ENCODE measurements at regions not wholly inside any gene's neighbourhood (a gene's known extent, or its start where the extent isn't known, plus 50 kb on each side); places are given as distances from the start of the nearest gene placed in this dataset.

- no peak for TF ChIP-seq RAD21 (CRISPR knock-in tag; IDR thresholded peaks at IDR 0.05)
- TF ChIP-seq ATF6 (CRISPR knock-in tag; conservative IDR thresholded peaks at IDR 0.05): 0 out of 2 replicates have a peak, but pooled peaks have one; percentile 52
- peak; percentile 64 for TF ChIP-seq ZMYM4 (CRISPR knock-in tag; IDR thresholded peaks at IDR 0.05)
- TF ChIP-seq TFAP4 (IDR thresholded peaks at IDR 0.05; ENCODE audit: borderline replicate concordance, low read depth): peak; percentile 62; the same call in 1 of the 2 replicates
- 0 out of 2 replicates have a peak, but pooled peaks have one; percentile 24 for TF ChIP-seq POLR2AphosphoS5 (IDR thresholded peaks at IDR 0.05; ENCODE audit: low read depth, low read length)
- peak; percentile 31; the same call in 1 of the 2 replicates for TF ChIP-seq ZSCAN29 (CRISPR knock-in tag; conservative IDR thresholded peaks at IDR 0.05)
- 0 out of 2 replicates have a peak, but pooled peaks have one; percentile 57 for TF ChIP-seq ISX (CRISPR knock-in tag; conservative IDR thresholded peaks at IDR 0.05)
- TF ChIP-seq ZNF770 (CRISPR knock-in tag; IDR thresholded peaks at IDR 0.05): peak; percentile 71
- TF ChIP-seq TOPORS (CRISPR knock-in tag; IDR thresholded peaks at IDR 0.05): no peak
- peak; percentile 92; the same call in 1 of the 2 replicates for TF ChIP-seq SP140L (CRISPR knock-in tag; IDR thresholded peaks at IDR 0.05; ENCODE audit: borderline replicate concordance)
- peak; percentile 42; the same call in 1 of the 2 replicates for TF ChIP-seq RELA (CRISPR knock-in tag; IDR thresholded peaks at IDR 0.05)
- TF ChIP-seq KLF11 (CRISPR knock-in tag; IDR thresholded peaks at IDR 0.05): peak; percentile 89
- peak; percentile 62; the same call in 1 of the 2 replicates for TF ChIP-seq ZSCAN5A (CRISPR knock-in tag; IDR thresholded peaks at IDR 0.05; ENCODE audit: borderline replicate concordance)
- no peak for TF ChIP-seq CENPT (CRISPR knock-in tag; IDR thresholded peaks at IDR 0.05; ENCODE audit: low read depth)
- no peak for TF ChIP-seq ZNF577 (CRISPR knock-in tag; IDR thresholded peaks at IDR 0.05; ENCODE audit: borderline replicate concordance, low read depth)
- peak; percentile 54 for TF ChIP-seq HNF1B (CRISPR knock-in tag; IDR thresholded peaks at IDR 0.05)
- TF ChIP-seq YEATS4 (CRISPR knock-in tag; IDR thresholded peaks at IDR 0.05; ENCODE audit: borderline replicate concordance): peak; percentile 63; the same call in 1 of the 2 replicates
- peak; percentile 14; the same call in 1 of the 2 replicates for TF ChIP-seq GFI1 (CRISPR knock-in tag; IDR thresholded peaks at IDR 0.05; ENCODE audit: borderline replicate concordance)
- 0 out of 2 replicates have a peak, but pooled peaks have one; percentile 21 for TF ChIP-seq RFX3 (CRISPR knock-in tag; IDR thresholded peaks at IDR 0.05)
These were observed 147.0 kb upstream of the OSR1 start (continued) for GRCh38 chr2:19505199-19506136.

Measured in HepG2 (cell line).